ENCODE measurements at regions not wholly inside any gene's neighbourhood (a gene's known extent, or its start where the extent isn't known, plus 50 kb on each side); places are given as distances from the start of the nearest gene placed in this dataset.

DNA sequence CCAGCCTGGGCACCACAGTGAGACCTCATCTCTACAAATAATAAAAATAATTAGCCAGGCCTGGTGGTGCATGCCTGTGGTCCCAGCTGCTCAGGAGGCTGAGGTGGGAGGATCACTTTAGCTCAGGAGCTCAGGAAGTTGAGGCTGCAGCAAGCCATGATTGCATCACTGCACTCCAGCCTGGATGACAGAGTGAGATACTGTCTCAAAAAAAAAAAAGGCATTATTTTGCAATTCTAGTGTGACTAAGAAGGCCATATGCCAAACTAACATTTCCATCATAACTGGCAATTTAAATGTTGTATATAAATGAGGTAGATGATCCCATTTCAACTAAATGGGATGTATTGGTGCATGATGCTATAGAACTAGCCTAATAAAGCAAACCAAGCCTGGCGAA lies 632.8 kb upstream of the KLF12 start:
- no peak overlapping the region for H3K27ac ChIP-seq (ENCODE audit: low read length)
- H3K9me3 ChIP-seq: no peaks in the 10 kb centered on the region
- H3K27me3 ChIP-seq (replicated peaks in 1 of 2; ENCODE audit: control insufficient read depth in 2 of 2, extremely low read depth in 1 of 2, insufficient read depth in 2 of 2, low read length in 1 of 2): no peaks in the 10 kb centered on the region
- Mint-ChIP-seq H3K4me1 (no peaks in the 10 kb centered on the region), H3K9me3 (no peaks in the 10 kb centered on the region), H3K4me3 (no peak overlapping the region), H3K36me3 (no peaks in the 10 kb centered on the region), H3K27ac (no peak overlapping the region), H3K27me3 (no peaks in the 10 kb centered on the region)
- ChIA-PET POLR2A (no interaction called here), CTCF (no interaction called here)
- no peak for DNase-seq
- no peak overlapping the region for H3K4me3 ChIP-seq (ENCODE audit: control insufficient read depth in 1 of 2, extremely low read depth in 1 of 2, low read length in 1 of 2)
- ATAC-seq (replicated peaks in 1 of 4): no peak
- H3K36me3 ChIP-seq (ENCODE audit: control insufficient read depth in 2 of 2, extremely low read depth in 1 of 2, insufficient read depth in 1 of 2, low read length in 1 of 2): no peaks in the 10 kb centered on the region
- H3K4me1 ChIP-seq (ENCODE audit: control insufficient read depth in 1 of 2, extremely low read depth in 1 of 2, insufficient read depth in 2 of 2, low read length in 2 of 2): no peaks in the 10 kb centered on the region
- WGBS (ENCODE audit: insufficient coverage): no CpG with 5 or more reads among the region's 1 CpG

- no peak overlapping the region for H3K27ac ChIP-seq (ENCODE audit: low read length)
- CTCF ChIA-PET: interaction anchor here in 1 of 2 donors (0.7 kb wide), 1 partner anchor 31 kb away, joined by 5 read pairs; no protein-coding TSS in a partner anchor
- no peak for ATAC-seq (replicated peaks in 1 of 4)
- Mint-ChIP-seq H3K36me3 (no peaks in the 10 kb centered on the region), H3K4me3 (no peak overlapping the region), H3K27ac (no peak overlapping the region), H3K9me3 (no peaks in the 10 kb centered on the region), H3K27me3 (no peaks in the 10 kb centered on the region), H3K4me1 (no peaks in the 10 kb centered on the region)
- 0% methylated on average over 1 of the region's 5 CpGs for WGBS (ENCODE audit: insufficient coverage)
- no peak overlapping the region for H3K4me3 ChIP-seq (ENCODE audit: control insufficient read depth in 1 of 2, extremely low read depth in 1 of 2, low read length in 1 of 2)
- no peaks in the 10 kb centered on the region for H3K27me3 ChIP-seq (replicated peaks in 1 of 2; ENCODE audit: control insufficient read depth in 2 of 2, extremely low read depth in 1 of 2, insufficient read depth in 2 of 2, low read length in 1 of 2)
- no peaks in the 10 kb centered on the region for H3K9me3 ChIP-seq
- no peaks in the 10 kb centered on the region for H3K4me1 ChIP-seq (ENCODE audit: control insufficient read depth in 1 of 2, extremely low read depth in 1 of 2, insufficient read depth in 2 of 2, low read length in 2 of 2)
- no peaks in the 10 kb centered on the region for H3K36me3 ChIP-seq (ENCODE audit: control insufficient read depth in 2 of 2, extremely low read depth in 1 of 2, insufficient read depth in 1 of 2, low read length in 1 of 2)
- DNase-seq: no peak
- POLR2A ChIA-PET: no interaction called here
These were observed 631.8 kb upstream of the KLF12 start for GRCh38 chr13:74765955-74766354.

GRCh38 chr13:74761801-74762757 lies 627.9 kb upstream of the KLF12 start:
- Mint-ChIP-seq H3K4me1 (no peaks in the 10 kb centered on the region), H3K27ac (no peak overlapping the region), H3K36me3 (no peaks in the 10 kb centered on the region), H3K27me3 (no peaks in the 10 kb centered on the region), H3K9me3 (no peaks in the 10 kb centered on the region), H3K4me3 (no peak overlapping the region)
- ChIA-PET POLR2A (no interaction called here), CTCF (interaction anchor here in 1 of 2 donors (0.6 kb wide), 1 partner anchor 680 kb away, joined by 7 read pairs; no protein-coding TSS in a partner anchor)
- Histone ChIP-seq H3K27ac (ENCODE audit: low read length) (no peak overlapping the region), H3K4me1 (ENCODE audit: control insufficient read depth in 1 of 2, extremely low read depth in 1 of 2, insufficient read depth in 2 of 2, low read length in 2 of 2) (no peaks in the 10 kb centered on the region), H3K4me3 (ENCODE audit: control insufficient read depth in 1 of 2, extremely low read depth in 1 of 2, low read length in 1 of 2) (no peak overlapping the region), H3K27me3 (replicated peaks in 1 of 2; ENCODE audit: control insufficient read depth in 2 of 2, extremely low read depth in 1 of 2, insufficient read depth in 2 of 2, low read length in 1 of 2) (no peaks in the 10 kb centered on the region), H3K9me3 (no peaks in the 10 kb centered on the region), H3K36me3 (ENCODE audit: control insufficient read depth in 2 of 2, extremely low read depth in 1 of 2, insufficient read depth in 1 of 2, low read length in 1 of 2) (no peaks in the 10 kb centered on the region)
- 100% methylated on average over 1 of the region's 2 CpGs for WGBS (ENCODE audit: insufficient coverage)
- DNase-seq (no peak), ATAC-seq (replicated peaks in 1 of 4) (no peak)

GRCh38 chr13:74758188-74758587 lies 624.0 kb upstream of the KLF12 start:
- DNase-seq: no peak
- Mint-ChIP-seq H3K9me3 (no peaks in the 10 kb centered on the region), H3K27me3 (no peaks in the 10 kb centered on the region), H3K27ac (no peak overlapping the region), H3K4me1 (no peaks in the 10 kb centered on the region), H3K4me3 (no peak overlapping the region), H3K36me3 (no peaks in the 10 kb centered on the region)
- Histone ChIP-seq H3K27me3 (replicated peaks in 1 of 2; ENCODE audit: control insufficient read depth in 2 of 2, extremely low read depth in 1 of 2, insufficient read depth in 2 of 2, low read length in 1 of 2) (no peaks in the 10 kb centered on the region), H3K4me1 (ENCODE audit: control insufficient read depth in 1 of 2, extremely low read depth in 1 of 2, insufficient read depth in 2 of 2, low read length in 2 of 2) (no peaks in the 10 kb centered on the region), H3K27ac (ENCODE audit: low read length) (no peak overlapping the region), H3K36me3 (ENCODE audit: control insufficient read depth in 2 of 2, extremely low read depth in 1 of 2, insufficient read depth in 1 of 2, low read length in 1 of 2) (no peaks in the 10 kb centered on the region), H3K4me3 (ENCODE audit: control insufficient read depth in 1 of 2, extremely low read depth in 1 of 2, low read length in 1 of 2) (no peak overlapping the region), H3K9me3 (no peaks in the 10 kb centered on the region)
- CTCF ChIA-PET: no interaction called here
- no peak for ATAC-seq (replicated peaks in 1 of 4)
- POLR2A ChIA-PET: no interaction called here
- WGBS (ENCODE audit: insufficient coverage): no CpG with 5 or more reads among the region's 1 CpG

- 17% methylated on average over 1 of the region's 2 CpGs for WGBS (ENCODE audit: insufficient coverage)
- H3K4me1 Mint-ChIP-seq: no peaks in the 10 kb centered on the region
- H3K27me3 Mint-ChIP-seq: no peaks in the 10 kb centered on the region
- Histone ChIP-seq H3K4me3 (ENCODE audit: control insufficient read depth in 1 of 2, extremely low read depth in 1 of 2, low read length in 1 of 2) (no peak overlapping the region), H3K27me3 (replicated peaks in 1 of 2; ENCODE audit: control insufficient read depth in 2 of 2, extremely low read depth in 1 of 2, insufficient read depth in 2 of 2, low read length in 1 of 2) (no peaks in the 10 kb centered on the region), H3K27ac (ENCODE audit: low read length) (no peak overlapping the region), H3K4me1 (ENCODE audit: control insufficient read depth in 1 of 2, extremely low read depth in 1 of 2, insufficient read depth in 2 of 2, low read length in 2 of 2) (no peaks in the 10 kb centered on the region), H3K36me3 (ENCODE audit: control insufficient read depth in 2 of 2, extremely low read depth in 1 of 2, insufficient read depth in 1 of 2, low read length in 1 of 2) (no peaks in the 10 kb centered on the region), H3K9me3 (no peaks in the 10 kb centered on the region)
- no peaks in the 10 kb centered on the region for H3K9me3 Mint-ChIP-seq
- H3K27ac Mint-ChIP-seq: no peak overlapping the region
- ChIA-PET CTCF (interaction anchor here in 1 of 2 donors (0.5 kb wide), 1 partner anchor 114 kb away, joined by 3 read pairs; no protein-coding TSS in a partner anchor), POLR2A (interaction anchor here in 1 of 2 donors (0.6 kb wide), 1 partner anchor 16 kb away, joined by 6 read pairs; no protein-coding TSS in a partner anchor)
- DNase-seq (no peak), ATAC-seq (replicated peaks in 1 of 4) (no peak)
- no peaks in the 10 kb centered on the region for H3K36me3 Mint-ChIP-seq
- no peak overlapping the region for H3K4me3 Mint-ChIP-seq
These were observed 620.9 kb upstream of the KLF12 start for GRCh38 chr13:74755065-74755464.

DNA sequence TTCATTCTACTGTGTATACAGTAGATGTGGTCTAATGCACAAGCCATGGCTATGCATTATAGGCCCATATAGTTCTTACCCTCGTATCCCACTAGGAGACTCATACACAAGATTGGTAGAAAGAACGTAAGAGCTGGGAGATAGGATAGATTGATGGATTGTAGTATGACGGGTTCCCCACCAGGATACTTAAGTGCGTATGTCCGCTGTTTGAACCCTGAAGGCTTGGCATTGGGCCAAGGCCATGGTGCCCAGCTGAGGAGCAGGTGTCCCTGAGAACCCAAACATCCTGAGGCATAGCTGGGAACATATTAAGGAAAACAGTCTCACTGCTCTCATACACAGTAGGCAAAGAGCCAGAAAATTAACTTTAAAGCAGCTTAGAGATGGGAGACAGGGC lies 617.5 kb upstream of the KLF12 start:
- no peaks in the 10 kb centered on the region for H3K4me1 Mint-ChIP-seq

More for the DNA sequence above, 617.5 kb upstream of the KLF12 start:
- no peaks in the 10 kb centered on the region for H3K36me3 ChIP-seq (ENCODE audit: control insufficient read depth in 2 of 2, extremely low read depth in 1 of 2, insufficient read depth in 1 of 2, low read length in 1 of 2)
- no peaks in the 10 kb centered on the region for H3K9me3 ChIP-seq
- H3K27me3 ChIP-seq (replicated peaks in 1 of 2; ENCODE audit: control insufficient read depth in 2 of 2, extremely low read depth in 1 of 2, insufficient read depth in 2 of 2, low read length in 1 of 2): no peaks in the 10 kb centered on the region
- no peak overlapping the region for H3K27ac ChIP-seq (ENCODE audit: low read length)
- ChIA-PET POLR2A (no interaction called here), CTCF (interaction anchor here in 1 of 2 donors (0.9 kb wide), 1 partner anchor 27 kb away, joined by 3 read pairs; no protein-coding TSS in a partner anchor)
- 97% methylated on average over 4 of the region's 5 CpGs for WGBS (ENCODE audit: insufficient coverage)
- H3K36me3 Mint-ChIP-seq: no peaks in the 10 kb centered on the region
- ATAC-seq (replicated peaks in 1 of 4) (peak in 1 of 4 experiments; percentile 27), DNase-seq (no peak)
- H3K27ac Mint-ChIP-seq: no peak overlapping the region
- no peak overlapping the region for H3K4me3 ChIP-seq (ENCODE audit: control insufficient read depth in 1 of 2, extremely low read depth in 1 of 2, low read length in 1 of 2)
- no peaks in the 10 kb centered on the region for H3K9me3 Mint-ChIP-seq
- H3K4me1 ChIP-seq (ENCODE audit: control insufficient read depth in 1 of 2, extremely low read depth in 1 of 2, insufficient read depth in 2 of 2, low read length in 2 of 2): no peaks in the 10 kb centered on the region
- peaks cover 0 to 3% of the 10 kb centered on the region in 2 donors for H3K27me3 Mint-ChIP-seq
- H3K4me3 Mint-ChIP-seq: no peak overlapping the region
